ENCODE measurements at regions not wholly inside any gene's neighbourhood (a gene's known extent, or its start where the extent isn't known, plus 50 kb on each side); places are given as distances from the start of the nearest gene placed in this dataset.
"Not testable (repeated sequence)": the region's sequence is repeated elsewhere in the genome, so short reads cannot be mapped to it uniquely, and the experiment has no call there.

DNA sequence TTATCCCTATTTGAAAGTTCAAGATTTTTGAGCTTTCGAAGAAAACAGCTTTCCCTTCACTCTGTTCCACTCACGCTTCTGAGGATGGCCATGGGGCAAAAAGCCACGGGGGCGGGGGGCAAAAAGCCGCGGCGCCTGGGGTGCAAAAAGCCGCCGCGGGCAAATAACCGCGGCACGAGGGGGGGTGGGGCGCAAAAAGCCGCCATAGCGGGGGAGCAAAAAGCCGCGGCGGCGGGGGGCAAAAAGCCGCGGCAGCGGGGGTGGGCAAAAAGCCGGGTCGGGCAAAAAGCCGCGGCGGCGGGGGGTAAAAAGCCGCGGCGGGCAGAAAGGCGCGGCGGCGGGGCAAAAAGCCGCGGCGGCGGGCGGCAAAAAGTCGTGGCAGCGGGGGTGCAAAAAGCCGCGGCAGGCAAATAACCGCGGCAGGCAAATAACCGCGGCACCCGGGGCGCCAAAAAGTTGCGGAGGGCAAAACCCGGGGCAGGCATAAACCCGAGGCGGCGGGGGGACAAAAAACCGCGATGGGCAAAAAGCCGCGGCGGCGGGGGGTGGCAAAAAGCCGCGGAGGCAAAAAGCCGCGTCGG, 512.2 kb downstream of the FOXD4L5 start:
- TF ChIP-seq, protein P1, sequence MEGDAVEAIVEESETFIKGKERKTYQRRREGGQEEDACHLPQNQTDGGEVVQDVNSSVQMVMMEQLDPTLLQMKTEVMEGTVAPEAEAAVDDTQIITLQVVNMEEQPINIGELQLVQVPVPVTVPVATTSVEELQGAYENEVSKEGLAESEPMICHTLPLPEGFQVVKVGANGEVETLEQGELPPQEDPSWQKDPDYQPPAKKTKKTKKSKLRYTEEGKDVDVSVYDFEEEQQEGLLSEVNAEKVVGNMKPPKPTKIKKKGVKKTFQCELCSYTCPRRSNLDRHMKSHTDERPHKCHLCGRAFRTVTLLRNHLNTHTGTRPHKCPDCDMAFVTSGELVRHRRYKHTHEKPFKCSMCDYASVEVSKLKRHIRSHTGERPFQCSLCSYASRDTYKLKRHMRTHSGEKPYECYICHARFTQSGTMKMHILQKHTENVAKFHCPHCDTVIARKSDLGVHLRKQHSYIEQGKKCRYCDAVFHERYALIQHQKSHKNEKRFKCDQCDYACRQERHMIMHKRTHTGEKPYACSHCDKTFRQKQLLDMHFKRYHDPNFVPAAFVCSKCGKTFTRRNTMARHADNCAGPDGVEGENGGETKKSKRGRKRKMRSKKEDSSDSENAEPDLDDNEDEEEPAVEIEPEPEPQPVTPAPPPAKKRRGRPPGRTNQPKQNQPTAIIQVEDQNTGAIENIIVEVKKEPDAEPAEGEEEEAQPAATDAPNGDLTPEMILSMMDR (IDR thresholded peaks at IDR 0.05; ENCODE audit: insufficient read depth, low read length): not testable (repeated sequence)
- TF ChIP-seq, protein P2, sequence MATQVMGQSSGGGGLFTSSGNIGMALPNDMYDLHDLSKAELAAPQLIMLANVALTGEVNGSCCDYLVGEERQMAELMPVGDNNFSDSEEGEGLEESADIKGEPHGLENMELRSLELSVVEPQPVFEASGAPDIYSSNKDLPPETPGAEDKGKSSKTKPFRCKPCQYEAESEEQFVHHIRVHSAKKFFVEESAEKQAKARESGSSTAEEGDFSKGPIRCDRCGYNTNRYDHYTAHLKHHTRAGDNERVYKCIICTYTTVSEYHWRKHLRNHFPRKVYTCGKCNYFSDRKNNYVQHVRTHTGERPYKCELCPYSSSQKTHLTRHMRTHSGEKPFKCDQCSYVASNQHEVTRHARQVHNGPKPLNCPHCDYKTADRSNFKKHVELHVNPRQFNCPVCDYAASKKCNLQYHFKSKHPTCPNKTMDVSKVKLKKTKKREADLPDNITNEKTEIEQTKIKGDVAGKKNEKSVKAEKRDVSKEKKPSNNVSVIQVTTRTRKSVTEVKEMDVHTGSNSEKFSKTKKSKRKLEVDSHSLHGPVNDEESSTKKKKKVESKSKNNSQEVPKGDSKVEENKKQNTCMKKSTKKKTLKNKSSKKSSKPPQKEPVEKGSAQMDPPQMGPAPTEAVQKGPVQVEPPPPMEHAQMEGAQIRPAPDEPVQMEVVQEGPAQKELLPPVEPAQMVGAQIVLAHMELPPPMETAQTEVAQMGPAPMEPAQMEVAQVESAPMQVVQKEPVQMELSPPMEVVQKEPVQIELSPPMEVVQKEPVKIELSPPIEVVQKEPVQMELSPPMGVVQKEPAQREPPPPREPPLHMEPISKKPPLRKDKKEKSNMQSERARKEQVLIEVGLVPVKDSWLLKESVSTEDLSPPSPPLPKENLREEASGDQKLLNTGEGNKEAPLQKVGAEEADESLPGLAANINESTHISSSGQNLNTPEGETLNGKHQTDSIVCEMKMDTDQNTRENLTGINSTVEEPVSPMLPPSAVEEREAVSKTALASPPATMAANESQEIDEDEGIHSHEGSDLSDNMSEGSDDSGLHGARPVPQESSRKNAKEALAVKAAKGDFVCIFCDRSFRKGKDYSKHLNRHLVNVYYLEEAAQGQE (IDR thresholded peaks at IDR 0.05; ENCODE audit: insufficient replicate concordance, low read depth): not testable (repeated sequence)
